H9 (cell line): ENCODE measurements at regions not wholly inside any gene's neighbourhood (a gene's known extent, or its start where the extent isn't known, plus 50 kb on each side); places are given as distances from the start of the nearest gene placed in this dataset.

Experiments
- DNase-seq: peaks from one replicate; pipeline ENCODE4 v3.0.0-alpha.2; 2017
- H2AFZ ChIP-seq: one replicate; pipeline ENCODE4 v1.6.1; 2013; ENCODE audit warnings: mild to moderate bottlenecking, low read length, control low read depth, moderate library complexity
- H2AK5ac ChIP-seq: 2 replicates; pipeline ENCODE4 v1.6.1; 2013; ENCODE audit warnings: low read length, control low read depth, mixed read lengths; ENCODE audit not compliant: insufficient read length
- H2BK120ac ChIP-seq: one replicate; pipeline ENCODE4 v1.6.1; 2013; ENCODE audit warnings: low read depth, mild to moderate bottlenecking, low read length, control low read depth, inconsistent platforms; ENCODE audit not compliant: poor library complexity, severe bottlenecking
- H2BK12ac ChIP-seq: 2 replicates; pipeline ENCODE4 v1.6.1; 2013; ENCODE audit warnings: low read length, control low read depth, mixed read lengths, low read depth; ENCODE audit not compliant: insufficient read length
- H2BK15ac ChIP-seq: 2 replicates; pipeline ENCODE4 v1.6.1; 2013; ENCODE audit warnings: low read depth, low read length, control low read depth
- H2BK20ac ChIP-seq: one replicate; pipeline ENCODE4 v1.6.1; 2013; ENCODE audit warnings: low read depth, mild to moderate bottlenecking, low read length, control low read depth, inconsistent platforms; ENCODE audit not compliant: poor library complexity, severe bottlenecking
- H2BK5ac ChIP-seq: 2 replicates; pipeline ENCODE4 v1.6.1; 2013; ENCODE audit warnings: low read length, control low read depth, mixed read lengths; ENCODE audit not compliant: insufficient read length
- H3K14ac ChIP-seq: 2 replicates; pipeline ENCODE4 v1.6.1; 2013; ENCODE audit warnings: low read length, control low read depth; ENCODE audit not compliant: insufficient read depth
- H3K18ac ChIP-seq: 2 replicates; pipeline ENCODE4 v1.6.1; 2013; ENCODE audit warnings: low read depth, mild to moderate bottlenecking, mixed read lengths, low read length, control low read depth; ENCODE audit not compliant: insufficient read length
- H3K23ac ChIP-seq: 2 replicates; pipeline ENCODE4 v1.6.1; 2013; ENCODE audit warnings: low read length, control low read depth, mixed read lengths, low read depth; ENCODE audit not compliant: insufficient read length
- H3K23me2 ChIP-seq: 2 replicates; pipeline ENCODE4 v1.6.1; 2013; ENCODE audit warnings: low read depth, mild to moderate bottlenecking, mixed read lengths, low read length, control low read depth; ENCODE audit not compliant: insufficient read length, poor library complexity, severe bottlenecking
- H3K27ac ChIP-seq: 2 replicates; pipeline ENCODE4 v1.5.1; 2013; ENCODE audit warnings: low read length, control low read depth, mixed read lengths, low read depth; ENCODE audit not compliant: insufficient read length
- H3K27me3 ChIP-seq: 2 replicates; pipeline ENCODE4 v1.6.1; 2013; ENCODE audit warnings: low read length, control low read depth, inconsistent platforms; ENCODE audit not compliant: insufficient read depth
- H3K4ac ChIP-seq: 2 replicates; pipeline ENCODE4 v1.6.1; 2013; ENCODE audit warnings: low read depth, mild to moderate bottlenecking, control low read depth, inconsistent platforms, low read length, moderate library complexity
- H3K4me1 ChIP-seq: 2 replicates; pipeline ENCODE4 v1.6.1; 2013; ENCODE audit warnings: low read length, control low read depth, inconsistent platforms; ENCODE audit not compliant: insufficient read depth
- H3K4me2 ChIP-seq: 2 replicates; pipeline ENCODE4 v1.6.1; 2013; ENCODE audit warnings: low read length, control low read depth, mixed read lengths; ENCODE audit not compliant: insufficient read length, insufficient read depth
- H3K56ac ChIP-seq: 2 replicates; pipeline ENCODE4 v1.6.1; 2013; ENCODE audit warnings: low read depth, mild to moderate bottlenecking, mixed read lengths, low read length, control low read depth; ENCODE audit not compliant: insufficient read length
- H3K79me1 ChIP-seq: 2 replicates; pipeline ENCODE4 v1.6.1; 2013; ENCODE audit warnings: low read depth, mild to moderate bottlenecking, moderate library complexity, low read length, control low read depth, inconsistent platforms; ENCODE audit not compliant: insufficient read depth, poor library complexity, severe bottlenecking
- H3K79me2 ChIP-seq: 2 replicates; pipeline ENCODE4 v1.6.1; 2013; ENCODE audit warnings: low read length, control low read depth, inconsistent platforms; ENCODE audit not compliant: insufficient read depth
- H3K9ac ChIP-seq: 2 replicates; pipeline ENCODE4 v1.6.1; 2013; ENCODE audit warnings: low read length, control low read depth, mixed read lengths; ENCODE audit not compliant: insufficient read length; ENCODE audit errors: extremely low read depth
- H3K9me3 ChIP-seq: one replicate; pipeline ENCODE4 v1.6.1; 2013; ENCODE audit warnings: low read depth, low read length, inconsistent platforms; ENCODE audit not compliant: control insufficient read depth
- H3T11ph ChIP-seq: one replicate; pipeline ENCODE4 v1.6.1; 2013; ENCODE audit warnings: mild to moderate bottlenecking, low read length, control low read depth, inconsistent platforms
- H4K20me1 ChIP-seq: one replicate; pipeline ENCODE4 v1.6.1; 2013; ENCODE audit not compliant: control insufficient read depth, insufficient read length, insufficient read depth
- H4K5ac ChIP-seq: 2 replicates; pipeline ENCODE4 v1.6.1; 2013; ENCODE audit warnings: low read depth, mild to moderate bottlenecking, mixed read lengths, low read length, control low read depth; ENCODE audit not compliant: insufficient read length
- H4K8ac ChIP-seq: replicated peaks from 2 replicates; pipeline ENCODE4 v1.6.1; 2013; ENCODE audit warnings: low read length, control low read depth, mixed read lengths, low read depth; ENCODE audit not compliant: insufficient read length
- H4K91ac ChIP-seq: 2 replicates; pipeline ENCODE4 v1.6.1; 2013; ENCODE audit warnings: low read depth, mild to moderate bottlenecking, moderate library complexity, mixed read lengths, low read length, control low read depth; ENCODE audit not compliant: insufficient read length
- H3K27ac Mint-ChIP-seq, 3 experiments: 2 replicates in 2 of 3; 3 replicates in 1 of 3; pipeline ENCODE4 v1.8.0; 2020 to 2021; ENCODE audit warnings: mixed read lengths in 3 of 3, mild to moderate bottlenecking in 1 of 3, moderate library complexity in 1 of 3
- H3K27me3 Mint-ChIP-seq: 2 replicates; pipeline ENCODE4 v1.8.0; 2021; ENCODE audit warnings: low read depth, mild to moderate bottlenecking, moderate library complexity, mixed read lengths
- H3K36me3 Mint-ChIP-seq, 3 experiments: 2 replicates in 2 of 3; 3 replicates in 1 of 3; pipeline ENCODE4 v1.8.0; 2020 to 2021; ENCODE audit warnings: low read depth in 3 of 3, mixed read lengths in 3 of 3; ENCODE audit not compliant: insufficient read depth in 1 of 3
- H3K4me1 Mint-ChIP-seq, 2 experiments: 2 replicates each; pipeline ENCODE4 v1.8.0; 2020; ENCODE audit warnings: mixed read lengths in 2 of 2
- H3K4me3 Mint-ChIP-seq, 2 experiments: 2 replicates in 1 of 2; 3 replicates in 1 of 2; pipeline ENCODE4 v1.8.0; 2020 to 2021; ENCODE audit warnings: mild to moderate bottlenecking in 2 of 2, mixed read lengths in 2 of 2, moderate library complexity in 1 of 2
- H3K9me3 Mint-ChIP-seq, 2 experiments: 2 replicates in 1 of 2; 3 replicates in 1 of 2; pipeline ENCODE4 v1.8.0; 2020; ENCODE audit warnings: mild to moderate bottlenecking in 2 of 2, mixed read lengths in 2 of 2, moderate library complexity in 1 of 2
- CTCF ChIP-seq: fragments of 200-600 bp; sonication (generic); conservative IDR thresholded peaks from 3 replicates; pipeline ENCODE4 v1.8.0; 2021; ENCODE audit warnings: antibody characterized with exemption, mild to moderate bottlenecking
- WGBS: extraction: QIAGEN DNeasy Blood & Tissue Kit; methylation state at CpG from one replicate; pipeline ENCODE4 v1.1.7; 2013; ENCODE audit warnings: missing lambda C conversion rate, low lambda C conversion rate, mixed read lengths; ENCODE audit not compliant: insufficient read length; ENCODE audit errors: extremely low coverage; 5-methylcytosine and 5-hydroxymethylcytosine counted together

- H3K4me3 Mint-ChIP-seq: no peak overlapping the region
- WGBS: no CpG with 5 or more reads among the region's 1 CpG
Observed at GRCh38 chr9:109973336-109973735, 193.3 kb downstream of the PALM2AKAP2 start.

More at GRCh38 chr9:109973336-109973735, 193.3 kb downstream of the PALM2AKAP2 start:
- Mint-ChIP-seq H3K27ac (no peak overlapping the region), H3K4me1 (peaks cover 2 to 6% of the 10 kb centered on the region in 2 experiments; a peak in 3 of 4 replicates), H3K9me3 (no peaks in the 10 kb centered on the region), H3K36me3 (no peaks in the 10 kb centered on the region), H3K27me3 (no peaks in the 10 kb centered on the region)
- no peak overlapping the region for H3K27ac ChIP-seq
- no peak overlapping the region for H2BK20ac ChIP-seq
- H3K23me2 ChIP-seq: no peaks in the 10 kb centered on the region
- no peak overlapping the region for H2AK5ac ChIP-seq
- TF ChIP-seq CTCF: no peak
- no peak overlapping the region for H3K4ac ChIP-seq
- H4K8ac ChIP-seq: no peak overlapping the region
- H2BK15ac ChIP-seq: no peak overlapping the region
- no peak overlapping the region for H2AFZ ChIP-seq
- H3K14ac ChIP-seq: no peak overlapping the region
- no peak overlapping the region for H3K23ac ChIP-seq
- H3K27me3 ChIP-seq: no peaks in the 10 kb centered on the region
- H2BK5ac ChIP-seq: no peak overlapping the region
- H4K91ac ChIP-seq: no peak overlapping the region
- no peak overlapping the region for H3K56ac ChIP-seq
- DNase-seq: no peak
- H2BK12ac ChIP-seq: no peak overlapping the region
- H3K4me1 ChIP-seq: no peaks in the 10 kb centered on the region
- no peaks in the 10 kb centered on the region for H4K20me1 ChIP-seq
- H3K4me2 ChIP-seq: no peak overlapping the region
- H3K18ac ChIP-seq: no peak overlapping the region
- H3T11ph ChIP-seq: no peak overlapping the region
- H3K9ac ChIP-seq: no peak overlapping the region
- no peaks in the 10 kb centered on the region for H3K79me1 ChIP-seq
- H3K9me3 ChIP-seq: no peaks in the 10 kb centered on the region
- no peak overlapping the region for H2BK120ac ChIP-seq
- no peaks in the 10 kb centered on the region for H3K79me2 ChIP-seq
- no peak overlapping the region for H4K5ac ChIP-seq
